ENCODE measurements at regions not wholly inside any gene's neighbourhood (a gene's known extent, or its start where the extent isn't known, plus 50 kb on each side); places are given as distances from the start of the nearest gene placed in this dataset.

DNA sequence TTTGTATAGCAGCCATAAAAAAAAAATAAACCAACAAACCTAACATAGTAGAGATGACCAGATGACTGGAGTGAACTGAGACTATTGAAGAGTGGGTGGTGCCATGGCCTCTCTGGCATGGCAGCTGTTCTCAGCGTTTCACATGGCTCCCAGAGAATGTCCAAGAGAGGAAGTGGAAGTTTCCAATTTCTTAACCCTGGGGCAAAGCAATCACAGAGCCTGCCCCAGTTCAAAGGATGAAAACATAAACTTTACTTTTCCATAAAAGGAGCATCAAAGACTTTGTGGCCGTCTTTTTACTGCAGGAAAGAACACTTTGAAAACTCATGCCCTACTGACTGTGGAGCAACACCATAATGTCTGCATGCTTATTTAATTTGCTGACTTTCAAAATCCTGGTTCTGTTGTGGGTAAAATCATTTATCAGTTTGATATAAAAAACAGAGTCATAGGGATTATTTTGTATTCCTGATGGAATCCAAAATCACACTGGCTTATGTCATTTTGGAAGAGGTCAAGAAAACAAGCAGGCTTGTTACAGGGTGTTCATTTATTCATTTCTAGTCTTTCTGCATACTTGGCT, 165.4 kb downstream of the SLC35B3 start:
- no peaks in the 10 kb centered on the region for H3K27me3 ChIP-seq (ENCODE audit: insufficient read depth, low read depth)
- H3K9me3 ChIP-seq (ENCODE audit: insufficient read depth, low read depth), result no peaks in the 10 kb centered on the region
- H3F3A ChIP-seq (ENCODE audit: insufficient read depth, low read depth), result no peaks in the 10 kb centered on the region
- H3K36me3 ChIP-seq (ENCODE audit: low read depth), result no peaks in the 10 kb centered on the region
- no peak overlapping the region for H3K4me2 ChIP-seq
- no peak overlapping the region for H3K27ac ChIP-seq
- ChIA-PET CTCF (no interaction called here), POLR2A (ENCODE audit: unreplicated experiment) (no interaction called here)
- no peaks in the 10 kb centered on the region for H3K4me1 ChIP-seq (replicated peaks; ENCODE audit: insufficient read depth)
- BruUV-seq (replicated peaks), result no TSS peak
- H3K9me2 ChIP-seq (ENCODE audit: insufficient read depth), result no peaks in the 10 kb centered on the region
- TF ChIP-seq, protein P1, sequence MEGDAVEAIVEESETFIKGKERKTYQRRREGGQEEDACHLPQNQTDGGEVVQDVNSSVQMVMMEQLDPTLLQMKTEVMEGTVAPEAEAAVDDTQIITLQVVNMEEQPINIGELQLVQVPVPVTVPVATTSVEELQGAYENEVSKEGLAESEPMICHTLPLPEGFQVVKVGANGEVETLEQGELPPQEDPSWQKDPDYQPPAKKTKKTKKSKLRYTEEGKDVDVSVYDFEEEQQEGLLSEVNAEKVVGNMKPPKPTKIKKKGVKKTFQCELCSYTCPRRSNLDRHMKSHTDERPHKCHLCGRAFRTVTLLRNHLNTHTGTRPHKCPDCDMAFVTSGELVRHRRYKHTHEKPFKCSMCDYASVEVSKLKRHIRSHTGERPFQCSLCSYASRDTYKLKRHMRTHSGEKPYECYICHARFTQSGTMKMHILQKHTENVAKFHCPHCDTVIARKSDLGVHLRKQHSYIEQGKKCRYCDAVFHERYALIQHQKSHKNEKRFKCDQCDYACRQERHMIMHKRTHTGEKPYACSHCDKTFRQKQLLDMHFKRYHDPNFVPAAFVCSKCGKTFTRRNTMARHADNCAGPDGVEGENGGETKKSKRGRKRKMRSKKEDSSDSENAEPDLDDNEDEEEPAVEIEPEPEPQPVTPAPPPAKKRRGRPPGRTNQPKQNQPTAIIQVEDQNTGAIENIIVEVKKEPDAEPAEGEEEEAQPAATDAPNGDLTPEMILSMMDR (conservative IDR thresholded peaks at IDR 0.05), result no peak
- TF ChIP-seq EZH2 (IDR thresholded peaks at IDR 0.05; ENCODE audit: low read depth), result no peak
- no peaks in the 10 kb centered on the region for H3K79me2 ChIP-seq (ENCODE audit: low read depth)
- H4K20me1 ChIP-seq (ENCODE audit: insufficient read depth), result no peaks in the 10 kb centered on the region
- H3K4me3 ChIP-seq, result no peak overlapping the region
- DNase-seq, result no peak
- no peak overlapping the region for H2AFZ ChIP-seq
- intact Hi-C loops (cut with micrococcal nuclease; ENCODE audit: unreplicated experiment), result no loop called here

GRCh38 chr6:8269094-8269493, 166.3 kb downstream of the SLC35B3 start:
- Histone ChIP-seq H3K4me2 (no peak overlapping the region), H4K20me1 (ENCODE audit: insufficient read depth) (no peaks in the 10 kb centered on the region), H2AFZ (no peak overlapping the region), H3F3A (ENCODE audit: insufficient read depth, low read depth) (no peaks in the 10 kb centered on the region), H3K27ac (no peak overlapping the region), H3K9me2 (ENCODE audit: insufficient read depth) (no peaks in the 10 kb centered on the region), H3K36me3 (ENCODE audit: low read depth) (no peaks in the 10 kb centered on the region), H3K4me3 (no peak overlapping the region), H3K27me3 (ENCODE audit: insufficient read depth, low read depth) (no peaks in the 10 kb centered on the region), H3K9me3 (ENCODE audit: insufficient read depth, low read depth) (no peaks in the 10 kb centered on the region), H3K79me2 (ENCODE audit: low read depth) (no peaks in the 10 kb centered on the region), H3K4me1 (replicated peaks; ENCODE audit: insufficient read depth) (no peaks in the 10 kb centered on the region)
- no TSS peak for BruUV-seq (replicated peaks)
- no peak for TF ChIP-seq EZH2 (IDR thresholded peaks at IDR 0.05; ENCODE audit: low read depth)
- TF ChIP-seq, protein P1 (conservative IDR thresholded peaks at IDR 0.05), result no peak
- no peak for DNase-seq
- POLR2A ChIA-PET (ENCODE audit: unreplicated experiment), result no interaction called here
- intact Hi-C loops (cut with micrococcal nuclease; ENCODE audit: unreplicated experiment), result no loop called here
- CTCF ChIA-PET, result no interaction called here

GRCh38 chr6:8268606-8269005, 166.3 kb upstream of the EEF1E1 start:
- H3F3A ChIP-seq (ENCODE audit: insufficient read depth, low read depth), result no peaks in the 10 kb centered on the region
- H3K9me2 ChIP-seq (ENCODE audit: insufficient read depth), result no peaks in the 10 kb centered on the region
- no peaks in the 10 kb centered on the region for H3K27me3 ChIP-seq (ENCODE audit: insufficient read depth, low read depth)
- ChIA-PET POLR2A (ENCODE audit: unreplicated experiment) (no interaction called here), CTCF (no interaction called here)
- no peak overlapping the region for H2AFZ ChIP-seq
- no peak overlapping the region for H3K4me3 ChIP-seq
- intact Hi-C loops (cut with micrococcal nuclease; ENCODE audit: unreplicated experiment), result no loop called here
- no peaks in the 10 kb centered on the region for H3K36me3 ChIP-seq (ENCODE audit: low read depth)
- no peaks in the 10 kb centered on the region for H3K9me3 ChIP-seq (ENCODE audit: insufficient read depth, low read depth)
- no peak for DNase-seq
- H3K4me2 ChIP-seq, result no peak overlapping the region
- no peaks in the 10 kb centered on the region for H4K20me1 ChIP-seq (ENCODE audit: insufficient read depth)
- no peaks in the 10 kb centered on the region for H3K4me1 ChIP-seq (replicated peaks; ENCODE audit: insufficient read depth)
- BruUV-seq (replicated peaks), result no TSS peak
- no peaks in the 10 kb centered on the region for H3K79me2 ChIP-seq (ENCODE audit: low read depth)
- H3K27ac ChIP-seq, result no peak overlapping the region
- TF ChIP-seq, protein P1 (conservative IDR thresholded peaks at IDR 0.05), result no peak
